ENCODE measurements at regions not wholly inside any gene's neighbourhood (a gene's known extent, or its start where the extent isn't known, plus 50 kb on each side); places are given as distances from the start of the nearest gene placed in this dataset.

DNA sequence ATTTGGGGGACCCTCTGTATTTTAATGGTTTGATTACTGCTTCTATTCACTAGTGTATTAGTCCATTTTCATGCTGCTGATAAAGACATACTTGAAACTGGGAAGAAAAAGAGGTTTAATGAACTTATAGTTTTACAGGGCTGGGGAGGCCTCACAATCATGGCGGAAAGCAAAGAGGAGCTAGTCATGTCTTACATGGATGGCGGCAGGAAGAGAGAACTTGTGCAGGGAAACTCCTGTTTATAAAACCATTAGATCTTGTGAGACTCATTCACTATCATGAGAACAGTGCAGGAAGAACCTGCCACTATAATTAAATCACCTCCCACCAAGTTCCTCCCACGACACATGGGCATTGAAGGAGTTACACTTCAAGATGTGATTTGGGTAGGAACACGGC lies 464.5 kb upstream of the RGS18 start (continued):
- no peak for TF ChIP-seq YBX1 (IDR thresholded peaks at IDR 0.05)

DNA sequence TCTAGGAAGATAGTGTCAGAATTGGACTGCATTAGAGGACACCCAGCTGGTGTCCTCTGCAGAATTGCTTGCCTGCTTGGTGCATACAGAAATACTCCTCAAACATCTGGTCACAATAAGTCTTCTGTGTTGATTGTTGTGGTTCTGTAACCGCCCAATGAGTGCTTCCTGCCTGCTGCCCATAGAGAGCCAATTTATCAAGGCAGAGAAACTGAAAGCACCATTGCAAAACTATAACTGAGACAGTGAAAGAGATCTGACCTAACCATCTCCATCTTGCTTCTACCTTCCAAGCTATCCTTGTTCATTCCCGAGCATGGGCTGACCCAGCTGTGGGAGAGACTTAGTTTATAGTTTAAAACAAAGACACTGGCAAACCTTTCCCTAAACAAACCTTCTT lies 462.4 kb upstream of the RGS18 start:
- H3K27me3 ChIP-seq (replicated peaks in 1 of 2; ENCODE audit: control insufficient read depth in 2 of 2, insufficient read depth in 2 of 2, low read length in 1 of 2): no peaks in the 10 kb centered on the region
- H4K20me1 ChIP-seq (ENCODE audit: control insufficient read depth, insufficient read depth): no peaks in the 10 kb centered on the region
- WGBS (ENCODE audit: insufficient coverage, insufficient replicate concordance, low lambda C conversion rate, missing lambda C conversion rate): 0% methylated on average over 2 of the region's 2 CpGs
- FAIRE-seq: no peak
- no peak overlapping the region for H3K9ac ChIP-seq (ENCODE audit: control insufficient read depth, insufficient read depth, low read length)
- ATAC-seq: peak; percentile 81
- DNase-seq (ENCODE audit: low read depth, low spot score): peak; percentile 8
- in situ Hi-C loops (cut with MboI) (no loop called here), intact Hi-C loops (cut with micrococcal nuclease; ENCODE audit: unreplicated experiment) (no loop called here)
- no peak overlapping the region for H3K27ac ChIP-seq (ENCODE audit: control insufficient read depth, insufficient read depth)
- H3K36me3 ChIP-seq (ENCODE audit: control insufficient read depth in 2 of 2, insufficient read depth in 2 of 2, low read length in 1 of 2): no peaks in the 10 kb centered on the region
- H2AFZ ChIP-seq (ENCODE audit: control insufficient read depth, low read depth, low read length): peak overlapping the region; percentile 34
- H3K9me3 ChIP-seq (replicated peaks; ENCODE audit: control insufficient read depth, insufficient read depth, low read length): no peaks in the 10 kb centered on the region
- SMC1A ChIA-PET (ENCODE audit: uncharacterized antibody, unreplicated experiment): interaction anchor here (1.0 kb wide), 1 partner anchor 30 kb away, joined by 4 read pairs; no protein-coding TSS in a partner anchor
- H3K4me3 ChIP-seq: no peak overlapping the region
- no peaks in the 10 kb centered on the region for H3K79me2 ChIP-seq (ENCODE audit: control insufficient read depth, insufficient read depth, low read length)
- H3K4me2 ChIP-seq (ENCODE audit: control insufficient read depth, insufficient read depth): no peak overlapping the region
- no TSS peak for BruUV-seq (replicated peaks)
- H3K4me1 ChIP-seq (ENCODE audit: control insufficient read depth, insufficient read depth, low read length): no peaks in the 10 kb centered on the region
- POLR2A ChIA-PET: no interaction called here
- RAD21 ChIA-PET (ENCODE audit: unreplicated experiment): interaction anchor here (0.5 kb wide), 1 partner anchor 51 kb away, joined by 3 read pairs; no protein-coding TSS in a partner anchor
- CTCF ChIA-PET: interaction anchor here (1.1 kb wide), 1 partner anchor 16 kb away, joined by 5 read pairs; no protein-coding TSS in a partner anchor
- TF ChIP-seq, protein P1, sequence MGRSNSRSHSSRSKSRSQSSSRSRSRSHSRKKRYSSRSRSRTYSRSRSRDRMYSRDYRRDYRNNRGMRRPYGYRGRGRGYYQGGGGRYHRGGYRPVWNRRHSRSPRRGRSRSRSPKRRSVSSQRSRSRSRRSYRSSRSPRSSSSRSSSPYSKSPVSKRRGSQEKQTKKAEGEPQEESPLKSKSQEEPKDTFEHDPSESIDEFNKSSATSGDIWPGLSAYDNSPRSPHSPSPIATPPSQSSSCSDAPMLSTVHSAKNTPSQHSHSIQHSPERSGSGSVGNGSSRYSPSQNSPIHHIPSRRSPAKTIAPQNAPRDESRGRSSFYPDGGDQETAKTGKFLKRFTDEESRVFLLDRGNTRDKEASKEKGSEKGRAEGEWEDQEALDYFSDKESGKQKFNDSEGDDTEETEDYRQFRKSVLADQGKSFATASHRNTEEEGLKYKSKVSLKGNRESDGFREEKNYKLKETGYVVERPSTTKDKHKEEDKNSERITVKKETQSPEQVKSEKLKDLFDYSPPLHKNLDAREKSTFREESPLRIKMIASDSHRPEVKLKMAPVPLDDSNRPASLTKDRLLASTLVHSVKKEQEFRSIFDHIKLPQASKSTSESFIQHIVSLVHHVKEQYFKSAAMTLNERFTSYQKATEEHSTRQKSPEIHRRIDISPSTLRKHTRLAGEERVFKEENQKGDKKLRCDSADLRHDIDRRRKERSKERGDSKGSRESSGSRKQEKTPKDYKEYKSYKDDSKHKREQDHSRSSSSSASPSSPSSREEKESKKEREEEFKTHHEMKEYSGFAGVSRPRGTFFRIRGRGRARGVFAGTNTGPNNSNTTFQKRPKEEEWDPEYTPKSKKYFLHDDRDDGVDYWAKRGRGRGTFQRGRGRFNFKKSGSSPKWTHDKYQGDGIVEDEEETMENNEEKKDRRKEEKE (IDR thresholded peaks at IDR 0.05): no peak
- TF ChIP-seq BACH1 (IDR thresholded peaks at IDR 0.05; ENCODE audit: borderline replicate concordance) (no peak), SMARCA5 (IDR thresholded peaks at IDR 0.05) (no peak), HDAC6 (IDR thresholded peaks at IDR 0.05; ENCODE audit: unreplicated experiment) (no peak), ATF7 (IDR thresholded peaks at IDR 0.05; ENCODE audit: low read depth) (no peak), POLR2A (IDR thresholded peaks at IDR 0.05; ENCODE audit: low read depth, low read length) (no peak), PAX5 (IDR thresholded peaks at IDR 0.05; ENCODE audit: borderline replicate concordance, low read depth, low read length) (no peak), EED (IDR thresholded peaks at IDR 0.05; ENCODE audit: low read depth) (no peak), BHLHE40 (IDR thresholded peaks at IDR 0.05; ENCODE audit: borderline replicate concordance in 1 of 2, low read depth in 2 of 2, low read length in 1 of 2) (no peak), TCF3 (IDR thresholded peaks at IDR 0.05; ENCODE audit: borderline replicate concordance, insufficient read depth, low read depth, low read length) (no peak), SRF (IDR thresholded peaks at IDR 0.05; ENCODE audit: low read depth in 2 of 2, low read length in 2 of 2) (no peak), ZNF274 (IDR thresholded peaks at IDR 0.05; ENCODE audit: insufficient read depth, insufficient read length) (no peak), RFX5 (IDR thresholded peaks at IDR 0.05; ENCODE audit: low read depth, low read length) (no peak), NFYB (IDR thresholded peaks at IDR 0.05; ENCODE audit: insufficient read depth, low read depth, low read length) (0 out of 2 replicates have a peak, but pooled peaks have one; percentile 20), ZNF24 (IDR thresholded peaks at IDR 0.05) (no peak), ETV6 (conservative IDR thresholded peaks at IDR 0.05 in 1 of 2, IDR thresholded peaks at IDR 0.05 in 1 of 2; ENCODE audit: borderline replicate concordance in 1 of 2, low read depth in 1 of 2) (no peak), CHD1 (IDR thresholded peaks at IDR 0.05; ENCODE audit: low read depth, low read length) (no peak), TCF7 (IDR thresholded peaks at IDR 0.05; ENCODE audit: borderline replicate concordance) (no peak)
- TF ChIP-seq, protein P2, sequence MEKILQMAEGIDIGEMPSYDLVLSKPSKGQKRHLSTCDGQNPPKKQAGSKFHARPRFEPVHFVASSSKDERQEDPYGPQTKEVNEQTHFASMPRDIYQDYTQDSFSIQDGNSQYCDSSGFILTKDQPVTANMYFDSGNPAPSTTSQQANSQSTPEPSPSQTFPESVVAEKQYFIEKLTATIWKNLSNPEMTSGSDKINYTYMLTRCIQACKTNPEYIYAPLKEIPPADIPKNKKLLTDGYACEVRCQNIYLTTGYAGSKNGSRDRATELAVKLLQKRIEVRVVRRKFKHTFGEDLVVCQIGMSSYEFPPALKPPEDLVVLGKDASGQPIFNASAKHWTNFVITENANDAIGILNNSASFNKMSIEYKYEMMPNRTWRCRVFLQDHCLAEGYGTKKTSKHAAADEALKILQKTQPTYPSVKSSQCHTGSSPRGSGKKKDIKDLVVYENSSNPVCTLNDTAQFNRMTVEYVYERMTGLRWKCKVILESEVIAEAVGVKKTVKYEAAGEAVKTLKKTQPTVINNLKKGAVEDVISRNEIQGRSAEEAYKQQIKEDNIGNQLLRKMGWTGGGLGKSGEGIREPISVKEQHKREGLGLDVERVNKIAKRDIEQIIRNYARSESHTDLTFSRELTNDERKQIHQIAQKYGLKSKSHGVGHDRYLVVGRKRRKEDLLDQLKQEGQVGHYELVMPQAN (conservative IDR thresholded peaks at IDR 0.05): no peak
- TF ChIP-seq, protein P3, sequence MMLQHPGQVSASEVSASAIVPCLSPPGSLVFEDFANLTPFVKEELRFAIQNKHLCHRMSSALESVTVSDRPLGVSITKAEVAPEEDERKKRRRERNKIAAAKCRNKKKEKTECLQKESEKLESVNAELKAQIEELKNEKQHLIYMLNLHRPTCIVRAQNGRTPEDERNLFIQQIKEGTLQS (IDR thresholded peaks at IDR 0.05; ENCODE audit: borderline replicate concordance, extremely low read depth, low read depth, low read length): no peak

Data from GM12878 (cell line).